RKO (cell line): ENCODE measurements at regions not wholly inside any gene's neighbourhood (a gene's known extent, or its start where the extent isn't known, plus 50 kb on each side); places are given as distances from the start of the nearest gene placed in this dataset.
"Not testable (repeated sequence)": the region's sequence is repeated elsewhere in the genome, so short reads cannot be mapped to it uniquely, and the experiment has no call there.

Experiments used
- DNase-seq: peaks from one replicate; pipeline ENCODE4 v3.0.0-alpha.2; 2016; ENCODE audit warnings: low spot score

- DNase-seq = no peak
Observed at GRCh38 chr11:49442669-49443068, 234.3 kb upstream of the FOLH1 start.

GRCh38 chr11:49439901-49440300, 231.5 kb upstream of the FOLH1 start:
- DNase-seq = not testable (repeated sequence)

- DNase-seq = not testable (repeated sequence)
Observed at GRCh38 chr11:49434308-49434707, 225.9 kb upstream of the FOLH1 start.

GRCh38 chr11:49432242-49432848, 223.9 kb upstream of the FOLH1 start:
- no peak for DNase-seq

- DNase-seq = no peak
Observed at GRCh38 chr11:49424136-49424535, 215.7 kb upstream of the FOLH1 start.

- DNase-seq = not testable (repeated sequence)
Observed at GRCh38 chr11:49418877-49419276, 210.5 kb upstream of the FOLH1 start.

GRCh38 chr11:49405743-49406142, 197.3 kb upstream of the FOLH1 start:
- DNase-seq = no peak

GRCh38 chr11:49395789-49396188, 187.4 kb upstream of the FOLH1 start:
- DNase-seq = not testable (repeated sequence)

GRCh38 chr11:49390362-49390761, 182.0 kb upstream of the FOLH1 start:
- DNase-seq = not testable (repeated sequence)

- DNase-seq = not testable (repeated sequence)
Observed at GRCh38 chr11:49389149-49389548, 180.7 kb upstream of the FOLH1 start.

GRCh38 chr11:49384371-49384770, 176.0 kb upstream of the FOLH1 start:
- DNase-seq = not testable (repeated sequence)

- DNase-seq = no peak
Observed at GRCh38 chr11:49377978-49378377, 169.6 kb upstream of the FOLH1 start.

GRCh38 chr11:49373866-49374265, 165.5 kb upstream of the FOLH1 start:
- peak; percentile 11 for DNase-seq

GRCh38 chr11:49373385-49373784, 165.0 kb upstream of the FOLH1 start:
- not testable (repeated sequence) for DNase-seq

GRCh38 chr11:49372137-49372536, 163.7 kb upstream of the FOLH1 start:
- peak; percentile 9 for DNase-seq

- DNase-seq = not testable (repeated sequence)
Observed at GRCh38 chr11:49368556-49368955, 160.2 kb upstream of the FOLH1 start.

- not testable (repeated sequence) for DNase-seq
Observed at GRCh38 chr11:49365375-49365774, 157.0 kb upstream of the FOLH1 start.

GRCh38 chr11:49362994-49363393, 154.6 kb upstream of the FOLH1 start:
- DNase-seq = not testable (repeated sequence)

GRCh38 chr11:49354536-49354935, 146.1 kb upstream of the FOLH1 start:
- DNase-seq = not testable (repeated sequence)

- DNase-seq = not testable (repeated sequence)
Observed at GRCh38 chr11:49352868-49353267, 144.5 kb upstream of the FOLH1 start.

GRCh38 chr11:49346627-49347026, 138.2 kb upstream of the FOLH1 start:
- not testable (repeated sequence) for DNase-seq

GRCh38 chr11:49328485-49329186, 120.2 kb upstream of the FOLH1 start:
- DNase-seq = not testable (repeated sequence)

GRCh38 chr11:49327766-49328165, 119.4 kb upstream of the FOLH1 start:
- DNase-seq = not testable (repeated sequence)

- not testable (repeated sequence) for DNase-seq
Observed at GRCh38 chr11:49326651-49327050, 118.2 kb upstream of the FOLH1 start.
